ENCODE measurements at regions not wholly inside any gene's neighbourhood (a gene's known extent, or its start where the extent isn't known, plus 50 kb on each side); places are given as distances from the start of the nearest gene placed in this dataset.

DNA sequence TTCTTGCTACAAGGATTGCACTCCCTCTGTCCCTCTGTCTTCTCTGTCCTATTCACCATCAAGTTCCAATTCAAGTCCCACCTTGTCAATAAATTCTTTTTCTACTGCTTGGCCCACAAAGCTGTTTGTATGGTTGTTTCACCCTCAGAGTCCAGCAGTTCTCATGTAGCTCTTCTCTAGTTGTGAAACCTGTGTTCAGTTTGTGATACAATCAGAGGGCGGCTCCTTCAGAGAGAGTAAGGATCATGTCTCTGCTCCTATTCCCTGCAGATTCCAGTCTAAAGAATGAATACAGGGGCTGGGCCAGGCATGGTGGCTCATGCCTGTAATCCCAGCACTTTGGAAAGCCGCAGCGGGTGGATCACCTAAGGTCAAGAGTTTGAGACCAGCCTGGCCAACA is 126.6 kb upstream of the BET1 start (continued):
- TF ChIP-seq, protein P1, sequence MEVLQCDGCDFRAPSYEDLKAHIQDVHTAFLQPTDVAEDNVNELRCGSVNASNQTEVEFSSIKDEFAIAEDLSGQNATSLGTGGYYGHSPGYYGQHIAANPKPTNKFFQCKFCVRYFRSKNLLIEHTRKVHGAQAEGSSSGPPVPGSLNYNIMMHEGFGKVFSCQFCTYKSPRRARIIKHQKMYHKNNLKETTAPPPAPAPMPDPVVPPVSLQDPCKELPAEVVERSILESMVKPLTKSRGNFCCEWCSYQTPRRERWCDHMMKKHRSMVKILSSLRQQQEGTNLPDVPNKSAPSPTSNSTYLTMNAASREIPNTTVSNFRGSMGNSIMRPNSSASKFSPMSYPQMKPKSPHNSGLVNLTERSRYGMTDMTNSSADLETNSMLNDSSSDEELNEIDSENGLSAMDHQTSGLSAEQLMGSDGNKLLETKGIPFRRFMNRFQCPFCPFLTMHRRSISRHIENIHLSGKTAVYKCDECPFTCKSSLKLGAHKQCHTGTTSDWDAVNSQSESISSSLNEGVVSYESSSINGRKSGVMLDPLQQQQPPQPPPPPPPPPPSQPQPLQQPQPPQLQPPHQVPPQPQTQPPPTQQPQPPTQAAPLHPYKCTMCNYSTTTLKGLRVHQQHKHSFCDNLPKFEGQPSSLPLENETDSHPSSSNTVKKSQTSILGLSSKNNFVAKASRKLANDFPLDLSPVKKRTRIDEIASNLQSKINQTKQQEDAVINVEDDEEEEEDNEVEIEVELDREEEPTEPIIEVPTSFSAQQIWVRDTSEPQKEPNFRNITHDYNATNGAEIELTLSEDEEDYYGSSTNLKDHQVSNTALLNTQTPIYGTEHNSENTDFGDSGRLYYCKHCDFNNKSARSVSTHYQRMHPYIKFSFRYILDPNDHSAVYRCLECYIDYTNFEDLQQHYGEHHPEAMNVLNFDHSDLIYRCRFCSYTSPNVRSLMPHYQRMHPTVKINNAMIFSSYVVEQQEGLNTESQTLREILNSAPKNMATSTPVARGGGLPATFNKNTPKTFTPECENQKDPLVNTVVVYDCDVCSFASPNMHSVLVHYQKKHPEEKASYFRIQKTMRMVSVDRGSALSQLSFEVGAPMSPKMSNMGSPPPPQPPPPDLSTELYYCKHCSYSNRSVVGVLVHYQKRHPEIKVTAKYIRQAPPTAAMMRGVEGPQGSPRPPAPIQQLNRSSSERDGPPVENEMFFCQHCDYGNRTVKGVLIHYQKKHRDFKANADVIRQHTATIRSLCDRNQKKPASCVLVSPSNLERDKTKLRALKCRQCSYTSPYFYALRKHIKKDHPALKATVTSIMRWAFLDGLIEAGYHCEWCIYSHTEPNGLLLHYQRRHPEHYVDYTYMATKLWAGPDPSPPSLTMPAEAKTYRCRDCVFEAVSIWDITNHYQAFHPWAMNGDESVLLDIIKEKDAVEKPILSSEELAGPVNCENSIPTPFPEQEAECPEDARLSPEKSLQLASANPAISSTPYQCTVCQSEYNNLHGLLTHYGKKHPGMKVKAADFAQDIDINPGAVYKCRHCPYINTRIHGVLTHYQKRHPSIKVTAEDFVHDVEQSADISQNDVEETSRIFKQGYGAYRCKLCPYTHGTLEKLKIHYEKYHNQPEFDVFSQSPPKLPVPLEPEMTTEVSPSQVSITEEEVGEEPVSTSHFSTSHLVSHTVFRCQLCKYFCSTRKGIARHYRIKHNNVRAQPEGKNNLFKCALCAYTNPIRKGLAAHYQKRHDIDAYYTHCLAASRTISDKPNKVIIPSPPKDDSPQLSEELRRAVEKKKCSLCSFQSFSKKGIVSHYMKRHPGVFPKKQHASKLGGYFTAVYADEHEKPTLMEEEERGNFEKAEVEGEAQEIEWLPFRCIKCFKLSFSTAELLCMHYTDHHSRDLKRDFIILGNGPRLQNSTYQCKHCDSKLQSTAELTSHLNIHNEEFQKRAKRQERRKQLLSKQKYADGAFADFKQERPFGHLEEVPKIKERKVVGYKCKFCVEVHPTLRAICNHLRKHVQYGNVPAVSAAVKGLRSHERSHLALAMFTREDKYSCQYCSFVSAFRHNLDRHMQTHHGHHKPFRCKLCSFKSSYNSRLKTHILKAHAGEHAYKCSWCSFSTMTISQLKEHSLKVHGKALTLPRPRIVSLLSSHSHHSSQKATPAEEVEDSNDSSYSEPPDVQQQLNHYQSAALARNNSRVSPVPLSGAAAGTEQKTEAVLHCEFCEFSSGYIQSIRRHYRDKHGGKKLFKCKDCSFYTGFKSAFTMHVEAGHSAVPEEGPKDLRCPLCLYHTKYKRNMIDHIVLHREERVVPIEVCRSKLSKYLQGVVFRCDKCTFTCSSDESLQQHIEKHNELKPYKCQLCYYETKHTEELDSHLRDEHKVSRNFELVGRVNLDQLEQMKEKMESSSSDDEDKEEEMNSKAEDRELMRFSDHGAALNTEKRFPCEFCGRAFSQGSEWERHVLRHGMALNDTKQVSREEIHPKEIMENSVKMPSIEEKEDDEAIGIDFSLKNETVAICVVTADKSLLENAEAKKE (CRISPR knock-in tag; IDR thresholded peaks at IDR 0.05), result no peak
- TF ChIP-seq ZNF331 (CRISPR knock-in tag; IDR thresholded peaks at IDR 0.05; ENCODE audit: low read depth) (no peak), EZH2 (IDR thresholded peaks at IDR 0.05; ENCODE audit: low read depth, unreplicated experiment) (no peak), STAT1 (IDR thresholded peaks at IDR 0.05; ENCODE audit: unreplicated experiment) (no peak), CREB1 (CRISPR knock-in tag; IDR thresholded peaks at IDR 0.05; ENCODE audit: low read depth) (no peak), EZH2phosphoT487 (IDR thresholded peaks at IDR 0.05; ENCODE audit: unreplicated experiment) (no peak)
- TF ChIP-seq, protein P2, sequence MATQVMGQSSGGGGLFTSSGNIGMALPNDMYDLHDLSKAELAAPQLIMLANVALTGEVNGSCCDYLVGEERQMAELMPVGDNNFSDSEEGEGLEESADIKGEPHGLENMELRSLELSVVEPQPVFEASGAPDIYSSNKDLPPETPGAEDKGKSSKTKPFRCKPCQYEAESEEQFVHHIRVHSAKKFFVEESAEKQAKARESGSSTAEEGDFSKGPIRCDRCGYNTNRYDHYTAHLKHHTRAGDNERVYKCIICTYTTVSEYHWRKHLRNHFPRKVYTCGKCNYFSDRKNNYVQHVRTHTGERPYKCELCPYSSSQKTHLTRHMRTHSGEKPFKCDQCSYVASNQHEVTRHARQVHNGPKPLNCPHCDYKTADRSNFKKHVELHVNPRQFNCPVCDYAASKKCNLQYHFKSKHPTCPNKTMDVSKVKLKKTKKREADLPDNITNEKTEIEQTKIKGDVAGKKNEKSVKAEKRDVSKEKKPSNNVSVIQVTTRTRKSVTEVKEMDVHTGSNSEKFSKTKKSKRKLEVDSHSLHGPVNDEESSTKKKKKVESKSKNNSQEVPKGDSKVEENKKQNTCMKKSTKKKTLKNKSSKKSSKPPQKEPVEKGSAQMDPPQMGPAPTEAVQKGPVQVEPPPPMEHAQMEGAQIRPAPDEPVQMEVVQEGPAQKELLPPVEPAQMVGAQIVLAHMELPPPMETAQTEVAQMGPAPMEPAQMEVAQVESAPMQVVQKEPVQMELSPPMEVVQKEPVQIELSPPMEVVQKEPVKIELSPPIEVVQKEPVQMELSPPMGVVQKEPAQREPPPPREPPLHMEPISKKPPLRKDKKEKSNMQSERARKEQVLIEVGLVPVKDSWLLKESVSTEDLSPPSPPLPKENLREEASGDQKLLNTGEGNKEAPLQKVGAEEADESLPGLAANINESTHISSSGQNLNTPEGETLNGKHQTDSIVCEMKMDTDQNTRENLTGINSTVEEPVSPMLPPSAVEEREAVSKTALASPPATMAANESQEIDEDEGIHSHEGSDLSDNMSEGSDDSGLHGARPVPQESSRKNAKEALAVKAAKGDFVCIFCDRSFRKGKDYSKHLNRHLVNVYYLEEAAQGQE (IDR thresholded peaks at IDR 0.05; ENCODE audit: unreplicated experiment), result no peak
- TF ChIP-seq, protein P3, sequence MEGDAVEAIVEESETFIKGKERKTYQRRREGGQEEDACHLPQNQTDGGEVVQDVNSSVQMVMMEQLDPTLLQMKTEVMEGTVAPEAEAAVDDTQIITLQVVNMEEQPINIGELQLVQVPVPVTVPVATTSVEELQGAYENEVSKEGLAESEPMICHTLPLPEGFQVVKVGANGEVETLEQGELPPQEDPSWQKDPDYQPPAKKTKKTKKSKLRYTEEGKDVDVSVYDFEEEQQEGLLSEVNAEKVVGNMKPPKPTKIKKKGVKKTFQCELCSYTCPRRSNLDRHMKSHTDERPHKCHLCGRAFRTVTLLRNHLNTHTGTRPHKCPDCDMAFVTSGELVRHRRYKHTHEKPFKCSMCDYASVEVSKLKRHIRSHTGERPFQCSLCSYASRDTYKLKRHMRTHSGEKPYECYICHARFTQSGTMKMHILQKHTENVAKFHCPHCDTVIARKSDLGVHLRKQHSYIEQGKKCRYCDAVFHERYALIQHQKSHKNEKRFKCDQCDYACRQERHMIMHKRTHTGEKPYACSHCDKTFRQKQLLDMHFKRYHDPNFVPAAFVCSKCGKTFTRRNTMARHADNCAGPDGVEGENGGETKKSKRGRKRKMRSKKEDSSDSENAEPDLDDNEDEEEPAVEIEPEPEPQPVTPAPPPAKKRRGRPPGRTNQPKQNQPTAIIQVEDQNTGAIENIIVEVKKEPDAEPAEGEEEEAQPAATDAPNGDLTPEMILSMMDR (conservative IDR thresholded peaks at IDR 0.05; ENCODE audit: low read depth in 2 of 2), result no peak
